SK-N-MC (cell line): ENCODE measurements at regions not wholly inside any gene's neighbourhood (a gene's known extent, or its start where the extent isn't known, plus 50 kb on each side); places are given as distances from the start of the nearest gene placed in this dataset.
A peak's percentile ranks its signal among the peaks of the same experiment; 100 is the strongest.
"Not testable (repeated sequence)": the region's sequence is repeated elsewhere in the genome, so short reads cannot be mapped to it uniquely, and the experiment has no call there.

Experiments used
- DNase-seq: peaks from one replicate; pipeline ENCODE4 v3.0.0-alpha.2; 2011; ENCODE audit warnings: low read depth, low spot score
- H3K27ac ChIP-seq: fragments of 200-600 bp; sonication (generic); 2 replicates; pipeline ENCODE4 v1.5.1; 2016; ENCODE audit warnings: mixed run types
- H3K36me3 ChIP-seq: fragments of 200-600 bp; sonication (generic); 2 replicates; pipeline ENCODE4 v1.6.1; 2017; ENCODE audit warnings: antibody characterized with exemption, low read length, mixed read lengths; ENCODE audit not compliant: insufficient read depth
- H3K4me3 ChIP-seq: fragments of 200-600 bp; sonication (generic); 2 replicates; pipeline ENCODE4 v1.5.1; 2016
- H3K9ac ChIP-seq: fragments of 200-600 bp; sonication (generic); 2 replicates; pipeline ENCODE4 v1.8.0; 2017; ENCODE audit warnings: mixed run types, mixed read lengths; ENCODE audit not compliant: insufficient read length
- H3K9me3 ChIP-seq: fragments of 200-600 bp; sonication (generic); 2 replicates; pipeline ENCODE4 v1.6.1; 2017; ENCODE audit warnings: low read depth, mild to moderate bottlenecking, antibody characterized with exemption, low read length, moderate library complexity, mixed read lengths
- EZH2 ChIP-seq: fragments of 200-600 bp; sonication (generic); IDR thresholded peaks from one replicate; pipeline ENCODE4 v1.6.1; 2017; ENCODE audit warnings: antibody characterized with exemption
- FOXP2 ChIP-seq: optimal IDR thresholded peaks from 2 replicates; pipeline ENCODE3; 2011; ENCODE audit warnings: mild to moderate bottlenecking, moderate library complexity; ENCODE audit not compliant: insufficient read depth; ENCODE audit errors: extremely low read length, control extremely low read depth
- POLR2AphosphoS5 ChIP-seq: IDR thresholded peaks from 2 replicates; pipeline ENCODE4 v1.6.1; 2012; ENCODE audit warnings: mild to moderate bottlenecking, low read depth, low read length, borderline replicate concordance

DNA sequence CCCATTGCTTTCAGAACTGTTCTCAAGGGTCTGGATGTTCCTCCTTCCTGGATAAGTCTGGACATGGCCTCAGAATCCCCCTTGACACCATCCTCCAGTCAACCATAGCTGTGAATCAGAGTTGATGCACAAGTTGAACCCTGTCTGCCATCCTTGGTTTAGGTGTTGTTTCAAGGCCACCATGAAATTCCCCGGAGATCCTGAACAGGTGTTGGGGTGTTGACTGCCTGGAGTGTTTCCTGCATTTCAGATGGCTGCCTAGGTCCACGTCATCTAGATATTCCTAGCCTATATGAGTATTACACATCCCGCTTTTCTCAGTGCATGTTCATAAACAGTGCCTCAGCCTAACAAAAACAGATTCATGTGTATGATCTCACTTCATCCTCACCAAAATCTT, 86.7 kb upstream of the PWP1 start:
- Histone ChIP-seq H3K27ac (no peak overlapping the region), H3K9ac (no peak overlapping the region), H3K36me3 (no peaks in the 10 kb centered on the region), H3K9me3 (no peaks in the 10 kb centered on the region), H3K4me3 (no peak overlapping the region)
- TF ChIP-seq POLR2AphosphoS5 (no peak), EZH2 (no peak), FOXP2 (no peak)
- no peak for DNase-seq

DNA sequence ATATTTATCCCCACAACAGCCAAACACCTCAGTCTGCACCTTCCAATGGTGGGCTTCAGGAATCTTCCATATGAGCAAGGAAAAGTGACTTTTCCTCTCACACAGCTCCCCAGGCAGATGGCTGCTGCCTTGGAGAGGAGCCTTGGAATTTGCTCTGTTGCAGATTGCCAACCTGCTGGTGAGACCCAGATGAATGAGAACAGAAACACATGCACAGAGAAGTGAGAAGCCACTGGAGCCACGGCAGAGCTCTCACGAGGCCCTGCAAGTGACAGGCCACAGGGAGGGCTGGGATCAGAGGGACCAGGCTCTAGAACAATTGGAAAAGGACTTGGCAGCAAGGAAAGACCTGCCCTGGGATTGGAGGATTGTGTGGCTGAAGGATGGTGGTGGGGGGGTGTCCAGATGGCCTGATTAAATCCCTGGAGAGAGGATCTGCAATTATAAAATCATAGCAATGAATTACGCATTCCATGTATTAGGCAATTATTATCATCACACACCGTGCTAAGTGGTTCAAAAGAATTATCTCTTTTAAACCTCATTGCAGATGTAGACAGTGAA, 84.9 kb upstream of the PWP1 start:
- DNase-seq, result no peak
- TF ChIP-seq POLR2AphosphoS5, result no peak
- TF ChIP-seq EZH2, result no peak
- TF ChIP-seq FOXP2, result no peak

DNA sequence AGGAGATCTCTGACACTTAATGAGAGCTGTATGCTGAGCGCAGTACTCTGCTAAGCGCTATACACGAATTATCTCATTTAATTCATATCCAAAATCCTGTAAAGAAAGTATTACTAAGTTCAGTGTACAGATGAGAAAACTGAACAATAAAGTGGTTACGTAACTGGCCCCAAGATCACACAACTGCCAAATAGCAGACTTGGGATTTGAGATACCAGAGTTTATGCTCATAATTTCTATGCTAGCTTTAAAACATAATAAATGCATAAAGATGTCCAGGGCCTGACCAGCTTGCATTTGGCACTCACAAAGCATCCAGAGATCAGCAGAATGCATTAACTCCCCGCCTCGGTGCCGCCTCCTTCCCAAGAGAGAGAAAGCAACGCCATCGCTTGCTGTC, 83.2 kb upstream of the PWP1 start:
- Histone ChIP-seq H3K9ac (no peak overlapping the region), H3K9me3 (no peaks in the 10 kb centered on the region), H3K36me3 (no peaks in the 10 kb centered on the region), H3K4me3 (no peak overlapping the region), H3K27ac (no peak overlapping the region)
- no peak for DNase-seq
- TF ChIP-seq POLR2AphosphoS5, result no peak
- no peak for TF ChIP-seq FOXP2
- no peak for TF ChIP-seq EZH2

More for the DNA sequence above, 84.9 kb upstream of the PWP1 start:
- Histone ChIP-seq H3K9me3 (no peaks in the 10 kb centered on the region), H3K4me3 (no peak overlapping the region), H3K9ac (no peak overlapping the region), H3K27ac (no peak overlapping the region), H3K36me3 (no peaks in the 10 kb centered on the region)

DNA sequence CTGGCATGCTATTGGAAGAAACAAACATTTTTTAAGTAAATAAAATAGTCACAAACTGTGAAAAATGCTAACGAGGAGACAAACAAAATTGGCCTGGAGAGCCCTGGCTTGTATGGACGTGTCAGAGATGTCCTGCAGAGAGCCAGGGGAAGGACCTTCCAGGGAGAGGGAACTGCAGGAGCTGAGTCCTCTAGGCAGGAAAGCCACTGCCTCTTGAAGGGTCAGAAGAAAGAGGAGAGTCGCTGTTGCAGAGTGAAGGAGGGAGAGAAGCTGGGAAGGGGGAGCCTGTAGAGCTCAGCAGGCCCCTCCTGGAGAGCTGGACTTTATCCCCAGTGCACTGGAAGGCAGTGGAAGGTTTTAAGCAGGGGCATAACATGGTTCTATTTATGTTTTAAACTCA, 80.3 kb upstream of the PWP1 start:
- TF ChIP-seq FOXP2, result no peak
- TF ChIP-seq EZH2, result no peak
- no peak for TF ChIP-seq POLR2AphosphoS5

DNA sequence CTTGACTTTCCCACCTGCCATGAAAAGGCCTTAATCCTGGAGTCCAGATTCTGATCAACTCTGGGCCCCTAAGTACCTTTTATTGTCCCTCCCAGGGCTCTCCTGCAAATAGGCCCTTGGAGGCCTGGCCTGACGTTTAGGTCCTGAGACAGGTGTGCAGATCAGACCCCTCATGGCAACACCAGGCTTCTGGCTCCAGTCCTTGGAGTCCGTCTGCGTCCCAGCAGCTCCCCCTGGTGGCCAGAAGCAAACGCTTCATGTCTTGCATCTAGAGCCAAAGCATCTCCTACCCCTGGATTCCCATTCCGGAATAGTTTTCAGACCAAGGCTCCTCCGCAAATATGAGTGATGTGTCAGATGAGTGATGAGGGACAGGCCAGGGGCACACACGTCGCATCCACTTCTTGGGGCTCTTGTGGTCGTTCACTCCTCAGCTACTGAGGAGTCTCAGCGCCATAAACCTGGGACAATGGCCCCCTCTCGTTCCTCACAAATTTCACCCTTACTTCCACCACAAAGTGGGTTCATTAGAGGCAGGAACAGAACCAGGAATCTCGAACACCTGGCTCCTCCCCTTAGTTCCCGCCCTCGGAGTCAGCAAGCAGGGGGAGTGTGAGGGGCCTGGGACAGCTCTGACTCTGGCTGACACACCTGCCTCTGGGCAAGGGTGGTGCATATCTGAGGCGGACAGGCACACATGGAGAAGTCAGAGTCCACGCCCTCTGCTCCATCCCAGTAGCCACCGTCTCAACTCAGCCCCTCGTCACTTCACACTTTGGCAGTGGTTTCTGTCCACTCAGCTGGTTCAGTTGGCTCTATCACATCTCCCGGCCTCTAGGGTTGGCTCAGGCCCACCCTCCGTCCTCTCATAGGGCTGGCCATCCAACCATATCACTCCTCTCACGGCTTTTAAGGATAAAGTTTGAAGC, 77.9 kb upstream of the PWP1 start:
- DNase-seq, result peak; percentile 10
- Histone ChIP-seq H3K9me3 (no peaks in the 10 kb centered on the region), H3K9ac (no peak overlapping the region), H3K27ac (no peak overlapping the region), H3K36me3 (no peaks in the 10 kb centered on the region), H3K4me3 (no peak overlapping the region)
- TF ChIP-seq POLR2AphosphoS5, result no peak
- TF ChIP-seq EZH2, result no peak
- TF ChIP-seq FOXP2, result no peak

More for the DNA sequence above, 80.3 kb upstream of the PWP1 start:
- no peak overlapping the region for H3K9ac ChIP-seq
- H3K27ac ChIP-seq, result no peak overlapping the region
- H3K36me3 ChIP-seq, result no peaks in the 10 kb centered on the region
- no peak for DNase-seq
- no peaks in the 10 kb centered on the region for H3K9me3 ChIP-seq
- H3K4me3 ChIP-seq, result no peak overlapping the region

DNA sequence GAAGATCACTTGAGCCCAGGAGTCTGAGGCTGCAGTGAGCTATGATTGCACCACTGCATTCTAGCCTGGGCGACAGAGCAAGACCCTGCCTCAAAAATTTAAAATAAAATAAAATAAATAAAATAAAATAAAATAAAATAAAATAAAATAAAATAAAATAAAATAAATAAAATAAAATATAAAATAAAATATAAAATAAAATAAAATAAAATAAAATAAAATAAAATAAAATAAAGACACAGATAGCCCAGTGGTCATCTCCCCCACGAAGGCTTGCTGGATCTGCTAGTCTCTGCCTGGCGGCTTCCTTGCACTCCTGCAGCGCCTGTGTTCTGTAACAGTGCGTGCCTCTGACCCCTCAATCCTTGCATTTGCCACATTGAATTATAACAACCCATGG, 76.8 kb upstream of the PWP1 start:
- not testable (repeated sequence) for H3K27ac ChIP-seq, H3K9ac ChIP-seq, DNase-seq

DNA sequence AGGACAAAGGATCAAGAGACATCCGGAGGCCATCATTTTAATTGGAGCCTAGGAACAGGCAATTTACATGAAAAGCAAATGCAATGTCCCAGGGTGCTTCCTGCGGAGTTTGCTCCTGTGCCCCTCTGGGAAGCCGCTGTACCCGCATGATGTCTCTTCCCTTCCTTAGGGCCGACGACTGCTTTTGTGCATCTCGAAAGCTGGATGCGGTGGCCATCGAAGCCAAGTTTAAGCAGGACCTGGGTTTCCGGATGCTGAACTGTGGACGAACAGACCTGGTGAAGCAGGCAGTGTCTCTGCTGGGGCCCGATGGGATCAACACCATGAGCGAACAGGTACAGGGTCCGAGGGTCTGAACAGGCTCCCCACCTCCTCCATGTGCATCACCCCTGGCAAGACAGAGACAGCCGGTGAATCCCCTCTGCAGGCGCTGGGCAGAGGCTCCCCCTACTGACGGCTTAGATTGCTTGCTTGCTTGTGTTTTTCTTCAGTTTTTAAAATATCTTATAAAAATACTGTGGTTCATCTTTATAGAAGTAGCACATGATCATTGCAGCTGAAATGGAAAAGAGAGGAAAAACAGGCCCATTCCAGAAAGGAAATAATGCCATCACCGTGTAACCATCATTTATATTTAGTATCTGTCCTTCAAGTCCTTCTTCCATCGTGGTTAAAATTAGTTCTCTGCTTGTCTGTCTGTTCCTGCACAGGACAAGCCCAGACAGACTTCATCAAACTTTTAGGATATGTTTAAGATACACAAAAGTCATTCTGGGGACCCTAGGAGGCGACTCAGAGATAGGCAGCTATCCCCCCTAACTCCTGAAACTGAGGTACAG, 75.4 kb upstream of the PWP1 start:
- Histone ChIP-seq H3K4me3 (no peak overlapping the region), H3K36me3 (no peaks in the 10 kb centered on the region), H3K9ac (no peak overlapping the region), H3K9me3 (no peaks in the 10 kb centered on the region), H3K27ac (no peak overlapping the region)
- DNase-seq, result no peak
- TF ChIP-seq POLR2AphosphoS5 (no peak), FOXP2 (no peak)

More for the DNA sequence above, 76.8 kb upstream of the PWP1 start:
- not testable (repeated sequence) for H3K4me3 ChIP-seq, H3K36me3 ChIP-seq, H3K9me3 ChIP-seq

DNA sequence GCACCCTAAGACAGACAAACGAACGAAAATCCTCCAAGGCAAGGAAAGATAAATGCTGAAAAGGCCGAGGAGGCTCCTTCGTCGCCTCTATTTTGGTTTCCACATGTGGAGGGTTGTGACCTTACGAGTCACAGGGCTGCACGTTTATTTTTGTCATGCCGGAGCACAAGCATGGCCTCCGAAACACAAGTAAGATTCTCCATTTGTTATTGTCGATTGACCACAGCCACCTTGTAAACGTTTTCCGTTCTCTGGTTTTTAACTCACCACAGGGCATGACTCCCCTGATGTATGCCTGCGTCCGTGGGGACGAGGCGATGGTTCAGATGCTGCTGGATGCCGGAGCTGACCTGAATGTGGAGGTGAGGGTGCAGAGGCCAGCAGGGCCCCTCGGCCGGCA, 73.1 kb upstream of the PWP1 start:
- H3K27ac ChIP-seq, result no peak overlapping the region
- DNase-seq, result no peak

More for the DNA sequence above, 73.1 kb upstream of the PWP1 start:
- Histone ChIP-seq H3K9me3 (no peaks in the 10 kb centered on the region), H3K9ac (no peak overlapping the region), H3K4me3 (no peak overlapping the region), H3K36me3 (no peaks in the 10 kb centered on the region)
- no peak for TF ChIP-seq FOXP2
- no peak for TF ChIP-seq EZH2
- TF ChIP-seq POLR2AphosphoS5, result no peak
